Testis (tissue), 2 donors: ENCODE measurements at regions not wholly inside any gene's neighbourhood (a gene's known extent, or its start where the extent isn't known, plus 50 kb on each side); places are given as distances from the start of the nearest gene placed in this dataset.

ENCODE experiments used
- CTCF ChIP-seq, 3 experiments: fragments of 450-650 bp in 2 of 3; fragments of 200-600 bp in 1 of 3; sonication (generic) in 1 of 3; IDR thresholded peaks; one replicate each; pipeline ENCODE4 v1.5.1; 2016 to 2019; ENCODE audit warnings: antibody characterized with exemption in 3 of 3, mild to moderate bottlenecking in 2 of 3, moderate library complexity in 1 of 3
- POLR2A ChIP-seq: fragments of 450-650 bp; IDR thresholded peaks from one replicate; pipeline ENCODE4 v1.6.1; 2017; ENCODE audit warnings: antibody characterized with exemption, mild to moderate bottlenecking, moderate library complexity

- no peak for TF ChIP-seq POLR2A
- TF ChIP-seq CTCF (IDR thresholded peaks at IDR 0.05): no peak
Measured at GRCh38 chr13:79688741-79689140, 207.8 kb downstream of the NDFIP2 start.
